NCI-H146 (cell line): ENCODE measurements at regions not wholly inside any gene's neighbourhood (a gene's known extent, or its start where the extent isn't known, plus 50 kb on each side); places are given as distances from the start of the nearest gene placed in this dataset.
"Not testable (repeated sequence)": the region's sequence is repeated elsewhere in the genome, so short reads cannot be mapped to it uniquely, and the experiment has no call there.

Source experiments
- DNase-seq: peaks from one replicate; lab custom pipeline; 2025; lab: John Stamatoyannopoulos, UW

DNA sequence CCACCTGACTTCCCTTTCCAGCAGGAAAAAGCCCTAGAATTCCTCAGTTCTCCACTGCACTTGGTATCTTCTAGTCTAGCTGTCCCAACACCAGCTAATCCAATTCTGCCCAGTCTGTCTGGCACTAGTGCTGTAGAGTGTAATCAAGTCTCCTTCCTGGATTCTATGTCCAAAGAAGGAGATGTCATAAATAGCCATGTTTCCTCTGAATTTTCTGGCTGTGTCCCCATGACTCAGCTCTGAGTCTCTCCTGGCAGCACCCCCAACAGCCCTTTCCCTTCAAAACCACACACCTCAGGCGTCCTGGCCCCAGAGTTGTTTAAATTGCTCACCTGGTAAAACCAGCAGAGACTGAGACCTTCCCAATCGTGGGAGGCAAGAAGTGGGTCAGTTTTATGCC is 197.2 kb downstream of the GRXCR1 start:
- DNase-seq: no peak

DNA sequence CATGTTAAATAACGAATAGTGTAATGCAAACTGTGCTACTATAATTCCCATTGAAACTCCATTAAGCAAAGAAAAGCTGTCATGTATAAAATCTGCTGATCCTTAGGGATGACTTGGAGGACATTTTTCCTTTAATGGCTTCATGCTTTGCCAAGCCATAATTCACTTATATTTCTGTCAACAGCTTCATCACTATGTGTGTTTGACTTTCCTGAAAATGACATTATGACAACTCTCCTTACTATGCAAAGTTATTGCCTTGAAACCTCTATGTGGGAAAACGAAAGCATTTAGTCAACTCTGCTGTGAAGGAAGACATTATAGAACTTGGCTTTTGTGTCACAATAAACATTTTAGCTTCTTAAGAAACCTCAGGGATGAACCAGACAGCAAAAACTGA is 210.5 kb downstream of the GRXCR1 start:
- no peak for DNase-seq

DNA sequence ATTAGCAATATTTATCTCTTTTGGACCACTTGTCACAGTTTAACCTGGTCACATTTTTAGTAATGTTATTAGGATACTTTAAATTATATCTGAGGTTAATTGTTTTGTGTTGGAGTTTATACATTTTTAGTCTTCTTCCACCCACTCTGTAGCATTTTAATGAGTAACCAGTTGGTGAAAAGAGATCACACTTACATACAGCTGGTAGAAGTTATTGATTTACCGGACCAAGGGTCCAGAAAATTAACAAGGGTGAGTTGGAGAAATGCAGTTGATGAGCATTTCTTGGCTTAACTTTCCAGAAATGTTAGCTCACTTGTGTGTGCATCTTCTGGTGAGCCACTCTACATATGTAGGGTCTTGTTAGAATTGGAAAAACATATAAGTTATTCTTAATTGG is 219.6 kb downstream of the GRXCR1 start:
- no peak for DNase-seq

DNA sequence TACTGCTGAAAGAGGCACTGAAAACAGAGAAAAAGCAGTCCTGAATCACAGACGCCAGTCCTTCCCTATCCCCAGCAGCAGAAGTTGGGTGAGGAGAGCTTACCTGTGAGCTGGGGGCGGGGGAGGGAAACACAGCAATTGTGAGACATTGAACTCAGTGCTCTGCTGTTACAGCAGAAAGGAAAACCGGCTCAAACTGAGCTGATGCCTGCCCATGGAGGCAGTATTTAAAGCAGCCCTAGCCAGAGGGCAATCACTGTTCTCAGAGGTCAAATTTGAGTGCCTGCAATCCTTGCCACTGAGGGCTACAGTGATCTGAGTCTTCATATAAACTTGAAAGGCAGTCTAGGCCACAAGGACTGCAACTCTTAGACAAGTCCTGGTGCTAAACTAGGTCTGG is 220.7 kb downstream of the GRXCR1 start:
- no peak for DNase-seq

DNA sequence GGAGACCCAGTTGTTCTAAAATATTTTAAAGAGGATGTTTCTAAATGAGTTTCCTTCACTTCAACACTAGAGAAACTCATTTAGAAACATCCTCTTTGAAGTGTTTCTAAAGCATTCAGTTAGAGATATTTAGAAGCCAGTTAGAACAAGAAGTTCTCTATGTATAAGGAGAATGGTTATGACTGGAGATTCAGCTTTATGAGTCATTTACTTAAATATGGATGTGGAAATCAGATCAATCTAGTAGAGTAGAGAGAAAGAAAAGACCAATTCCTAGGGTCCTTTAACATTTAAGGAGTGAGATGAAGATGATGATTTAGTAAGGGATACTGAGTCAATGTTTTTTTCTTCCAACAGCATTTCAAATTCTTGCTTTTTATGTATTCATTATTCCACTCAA is 234.1 kb downstream of the GRXCR1 start:
- no peak for DNase-seq

DNA sequence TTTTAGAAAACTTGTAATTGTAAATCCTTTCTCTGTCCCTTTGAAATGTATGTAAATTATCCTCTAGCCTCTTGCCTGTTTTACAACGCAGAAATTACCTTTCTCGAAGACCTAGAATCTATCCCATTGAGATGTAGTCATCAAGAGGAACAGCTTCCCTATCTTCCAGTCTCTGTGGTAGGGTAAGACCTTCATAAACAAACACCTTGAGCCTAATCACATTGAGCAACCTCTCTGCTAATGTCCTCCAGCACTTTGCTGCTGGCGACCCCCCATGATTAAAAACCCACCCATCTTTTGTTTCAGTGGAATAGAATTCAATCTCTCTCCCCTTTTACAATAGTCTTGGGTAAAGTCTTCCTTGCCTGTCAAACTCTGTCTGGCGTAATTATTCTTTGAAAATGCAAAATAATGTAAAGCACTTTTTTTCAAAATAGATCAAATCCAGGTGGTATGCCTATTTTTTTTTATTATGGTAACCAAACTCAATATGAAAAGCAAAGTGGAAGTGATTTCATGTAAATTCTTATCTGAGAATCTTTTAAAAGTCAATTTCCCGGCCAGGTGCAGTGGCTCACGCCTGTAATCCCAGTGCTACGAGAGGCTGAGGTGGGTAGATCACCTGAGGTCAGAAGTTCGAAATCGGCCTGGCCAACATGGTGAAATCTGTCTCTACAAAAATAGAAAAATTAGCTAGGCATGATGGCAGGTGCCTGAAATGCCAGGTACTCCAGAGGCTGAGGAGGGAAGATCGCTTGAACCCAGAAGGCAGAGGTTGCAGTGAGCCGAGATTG is 237.9 kb downstream of the GRXCR1 start:
- DNase-seq: no peak

DNA sequence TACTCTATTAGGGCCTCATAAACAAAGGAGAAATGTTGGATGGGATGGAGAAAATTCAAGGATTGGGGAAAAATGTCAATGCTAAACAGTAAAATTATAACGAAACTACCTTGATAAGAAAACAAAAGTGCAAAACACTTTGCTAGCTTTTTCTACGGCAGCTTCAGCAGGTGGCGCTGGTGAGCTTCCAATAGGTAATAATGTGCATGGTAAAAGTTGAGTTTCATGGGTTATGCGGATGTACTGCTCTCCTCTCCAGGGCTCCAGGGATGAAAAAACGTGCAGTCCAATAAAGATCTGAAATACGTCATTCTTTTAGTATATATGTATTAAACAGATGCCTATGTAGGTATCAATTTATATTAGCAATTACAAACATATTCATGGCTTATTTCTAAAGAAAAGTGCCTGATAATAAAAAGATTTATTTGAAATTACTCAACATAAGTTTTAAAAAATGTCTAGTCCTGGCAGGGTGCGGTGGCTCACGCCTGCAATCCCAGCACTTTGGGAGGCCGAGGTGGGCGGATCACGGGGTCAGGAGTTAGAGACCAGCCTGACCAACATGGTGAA is 239.6 kb downstream of the GRXCR1 start:
- peak; percentile 40 for DNase-seq

DNA sequence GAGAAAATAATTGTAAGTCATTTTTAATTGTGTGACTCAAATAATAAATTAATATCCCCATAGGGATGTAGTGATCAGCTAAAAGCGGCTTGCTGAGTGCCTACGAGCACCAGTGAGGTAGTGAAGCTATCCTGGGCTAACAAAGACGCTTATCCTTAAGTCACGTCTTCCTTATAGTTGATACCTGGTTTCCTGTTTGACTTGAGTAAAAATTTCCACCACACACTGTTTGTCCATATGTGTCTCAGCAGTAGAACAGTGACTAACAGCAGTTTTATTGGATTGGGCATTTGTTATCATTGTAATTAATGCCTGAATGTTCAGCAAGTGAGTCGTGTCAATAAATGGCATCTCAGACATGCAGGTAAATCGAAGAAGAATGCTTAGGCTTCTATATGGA is 241.1 kb downstream of the GRXCR1 start:
- DNase-seq: peak; percentile 1

DNA sequence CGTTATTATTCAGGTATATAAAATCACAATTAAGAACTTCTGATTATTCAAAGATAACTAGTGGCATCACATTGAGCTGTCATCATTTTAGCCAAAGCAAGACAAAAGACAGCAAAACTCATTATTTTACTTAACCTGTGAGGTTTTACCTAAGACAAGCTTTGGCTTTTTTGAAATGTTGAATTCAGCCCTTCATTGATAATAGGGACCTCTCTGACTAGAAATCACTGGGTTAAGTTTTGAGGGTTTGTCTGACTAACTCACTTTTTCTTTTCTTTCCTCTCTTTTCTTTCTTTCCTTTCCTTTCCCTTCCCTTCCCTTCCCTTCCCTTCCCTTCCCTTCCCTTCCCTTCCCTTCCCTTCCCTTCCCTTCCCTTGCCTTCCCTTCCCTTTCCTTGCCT is 244.2 kb downstream of the GRXCR1 start:
- DNase-seq: no peak

DNA sequence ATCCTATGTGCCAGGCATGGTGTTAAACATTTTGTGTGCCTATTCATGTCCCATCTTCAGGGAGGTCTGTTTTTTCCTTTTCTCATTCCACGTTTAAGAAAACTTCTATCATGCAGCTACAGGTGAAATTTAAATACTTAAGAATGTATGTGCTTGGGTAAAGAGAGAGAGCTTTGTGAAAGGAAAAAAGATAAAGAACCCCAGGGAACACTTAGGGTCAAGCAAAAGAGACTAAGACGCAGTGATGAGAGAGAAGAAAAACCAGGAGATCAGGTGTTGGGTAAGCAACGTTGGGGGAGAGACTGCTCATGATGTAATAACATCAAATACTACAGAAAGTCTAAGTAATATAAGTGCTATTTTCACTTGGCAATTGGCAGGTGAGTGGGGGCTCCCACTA is 253.7 kb downstream of the GRXCR1 start:
- no peak for DNase-seq

DNA sequence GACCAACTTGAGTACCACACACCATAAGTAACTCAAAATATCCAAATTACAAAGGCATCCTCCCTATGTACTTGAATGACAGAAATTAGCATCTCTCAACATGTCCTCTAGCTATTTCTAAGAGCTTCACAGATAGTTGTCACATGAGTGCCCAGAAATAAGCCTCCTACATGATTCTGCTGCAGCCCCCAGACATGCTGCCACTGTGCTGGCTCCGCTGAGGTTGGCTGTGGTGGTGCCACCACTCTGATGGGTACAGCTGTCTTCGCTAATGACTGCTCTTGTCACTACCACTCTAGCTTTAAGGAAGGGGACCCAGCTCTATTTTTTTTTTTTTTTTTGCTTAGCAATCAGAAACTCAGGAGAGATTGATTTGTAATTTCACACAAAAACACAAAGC is 256.0 kb downstream of the GRXCR1 start:
- no peak for DNase-seq

DNA sequence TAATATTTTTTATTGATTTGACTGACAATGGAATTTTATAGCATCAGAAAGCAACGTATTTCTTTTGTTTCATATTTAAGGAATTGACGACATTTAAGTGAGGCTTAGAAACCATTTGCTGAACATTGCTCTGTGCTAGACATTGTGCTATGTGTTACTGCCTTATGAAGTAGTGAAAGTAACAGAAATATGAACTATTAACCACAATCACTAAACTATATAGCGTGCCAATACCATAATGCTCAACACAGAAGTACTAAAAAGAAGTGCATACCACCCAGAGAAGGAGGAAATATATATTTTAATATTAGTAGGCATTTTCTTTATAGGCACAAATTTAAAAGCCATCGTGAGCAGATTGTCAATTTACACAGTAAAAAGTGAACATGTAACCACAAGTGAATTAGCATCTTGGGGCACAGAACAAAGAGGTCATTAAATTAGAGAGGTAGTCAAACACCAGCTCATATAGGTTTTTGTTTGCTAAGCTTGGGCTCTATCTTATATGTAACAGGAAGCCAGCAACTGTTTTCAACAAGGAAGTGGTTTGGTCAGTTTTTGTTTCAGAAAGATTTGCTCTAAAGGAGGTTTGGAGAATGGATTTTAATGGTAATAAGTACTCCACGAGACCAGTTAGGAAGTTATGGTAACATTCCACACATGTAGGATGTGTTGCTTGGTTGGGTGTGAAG is 270.7 kb downstream of the GRXCR1 start:
- DNase-seq: no peak

DNA sequence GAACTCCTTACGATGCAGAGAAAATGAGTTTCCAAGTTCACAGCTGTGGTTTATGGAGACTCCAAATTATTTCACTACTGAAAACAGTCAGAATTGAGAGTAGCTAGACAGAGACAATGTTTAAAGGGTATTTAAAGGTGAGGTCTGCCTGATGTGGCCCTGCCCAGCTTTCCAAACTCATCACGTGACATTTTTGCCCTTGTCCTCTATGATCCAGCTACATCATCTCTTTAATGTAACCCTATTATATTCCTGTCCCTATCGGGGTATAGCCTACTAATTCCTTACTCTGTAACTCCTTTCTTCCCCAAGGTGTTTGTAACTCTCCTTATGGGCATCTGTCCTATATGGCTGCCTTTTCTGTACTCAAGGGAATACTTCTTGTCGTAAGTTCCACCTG is 297.2 kb downstream of the GRXCR1 start:
- no peak for DNase-seq

DNA sequence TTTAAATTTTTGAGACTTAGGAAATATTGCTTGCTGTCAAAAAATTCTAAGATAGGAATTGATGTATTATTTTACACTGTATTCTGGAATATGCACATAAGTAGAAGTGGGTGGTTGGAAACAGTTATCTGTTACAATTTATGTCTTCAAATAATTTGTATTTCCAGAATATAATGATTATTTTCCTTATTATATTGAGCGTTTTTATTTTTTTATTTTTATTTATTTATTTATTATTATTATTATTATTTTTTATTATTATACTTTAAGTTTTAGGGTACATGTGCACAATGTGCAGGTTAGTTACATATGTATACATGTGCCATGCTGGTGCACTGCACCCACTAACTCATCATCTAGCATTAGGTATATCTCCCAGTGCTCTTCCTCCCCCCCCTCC is 320.1 kb downstream of the GRXCR1 start:
- not testable (repeated sequence) for DNase-seq

DNA sequence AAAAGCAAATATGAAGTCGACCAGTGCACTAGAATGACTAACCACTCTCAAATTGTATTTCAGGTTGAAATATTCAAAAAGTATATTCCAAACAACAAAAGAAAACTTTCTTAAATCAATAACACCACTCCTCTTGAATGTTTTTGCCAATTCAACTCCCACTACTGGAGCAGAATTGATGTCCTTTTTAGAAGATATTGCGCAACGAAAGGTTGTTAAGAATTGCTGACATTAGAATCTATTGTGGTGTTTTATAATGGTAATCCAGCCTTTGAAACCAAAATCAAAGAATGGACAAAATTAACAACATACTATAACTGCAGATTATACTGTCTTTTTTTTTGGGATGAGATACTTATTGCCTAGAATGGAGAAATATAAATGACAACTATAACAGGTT is 331.3 kb downstream of the GRXCR1 start:
- DNase-seq: no peak

DNA sequence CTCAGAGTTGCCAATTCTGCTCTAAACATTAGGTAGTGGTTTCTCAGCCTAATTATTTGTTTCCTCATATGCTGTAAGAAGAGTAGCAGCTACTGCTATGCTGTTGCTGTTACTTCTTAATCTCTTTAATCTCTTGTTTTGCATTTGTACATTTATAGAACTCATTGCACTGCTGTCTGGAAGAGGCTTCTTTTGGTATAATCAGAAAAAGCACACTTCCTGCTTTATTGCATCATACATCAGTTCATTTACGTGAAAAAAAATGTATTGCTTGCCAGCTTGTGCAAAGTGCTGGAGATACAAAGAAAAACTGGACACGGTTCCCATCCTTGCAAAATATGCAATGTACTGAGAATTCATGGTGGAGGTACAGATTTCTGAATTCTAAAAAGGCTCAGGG is 332.0 kb downstream of the GRXCR1 start:
- no peak for DNase-seq

DNA sequence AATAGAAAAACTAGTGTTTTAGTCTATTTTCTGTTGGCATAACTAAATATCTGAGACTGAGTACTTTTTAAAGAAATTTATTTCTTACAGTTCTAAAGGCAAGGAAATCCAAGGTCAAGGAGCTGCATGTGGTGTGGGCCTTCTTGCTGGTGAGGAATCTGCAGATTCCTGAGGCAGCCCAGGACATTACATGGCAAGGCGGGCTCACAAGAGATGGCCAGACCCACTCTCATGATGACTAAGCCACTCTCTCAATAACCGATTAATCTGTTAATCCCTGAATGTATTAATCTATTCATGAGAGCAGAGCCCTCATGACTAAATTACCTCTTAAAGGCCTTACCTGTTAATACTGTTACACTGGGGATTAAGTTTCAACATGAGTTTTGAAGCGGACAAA is 340.8 kb downstream of the GRXCR1 start:
- no peak for DNase-seq

DNA sequence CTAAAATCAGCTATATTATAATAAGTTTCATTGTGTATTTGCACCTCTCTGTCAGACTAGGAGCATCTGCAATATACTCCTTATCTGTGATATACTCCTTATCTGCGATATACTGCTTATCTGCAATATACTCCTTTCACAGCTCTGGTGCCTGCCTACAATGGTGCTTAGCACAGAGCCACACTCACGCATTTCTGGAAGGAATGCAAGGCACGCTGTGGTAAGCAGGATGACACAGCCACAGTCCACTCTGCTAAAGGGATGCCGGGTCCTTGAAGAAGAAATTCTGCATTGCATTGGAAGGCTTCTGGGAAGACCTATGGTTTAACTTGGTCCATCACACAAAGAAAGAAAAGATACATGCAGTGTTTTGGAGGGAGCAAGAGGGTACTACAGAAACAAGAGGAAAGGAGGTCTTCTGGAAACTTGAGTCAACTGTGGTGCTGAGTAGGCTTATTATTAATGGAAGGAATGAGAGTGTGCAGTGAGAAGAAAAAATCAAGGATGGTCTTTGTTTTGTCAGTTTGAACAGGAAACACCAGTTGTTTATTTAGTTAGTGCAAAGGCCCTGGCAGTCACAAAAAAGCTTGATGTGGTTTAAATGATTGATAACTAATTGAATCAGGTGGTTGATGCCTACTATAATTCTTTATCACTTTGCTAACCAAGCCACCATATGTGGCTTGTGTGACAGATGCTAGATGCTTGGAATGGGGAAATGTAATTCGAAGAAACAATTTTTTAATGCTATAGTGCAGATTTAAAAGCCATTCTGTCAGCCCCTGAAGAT is 342.3 kb downstream of the GRXCR1 start:
- DNase-seq: no peak

DNA sequence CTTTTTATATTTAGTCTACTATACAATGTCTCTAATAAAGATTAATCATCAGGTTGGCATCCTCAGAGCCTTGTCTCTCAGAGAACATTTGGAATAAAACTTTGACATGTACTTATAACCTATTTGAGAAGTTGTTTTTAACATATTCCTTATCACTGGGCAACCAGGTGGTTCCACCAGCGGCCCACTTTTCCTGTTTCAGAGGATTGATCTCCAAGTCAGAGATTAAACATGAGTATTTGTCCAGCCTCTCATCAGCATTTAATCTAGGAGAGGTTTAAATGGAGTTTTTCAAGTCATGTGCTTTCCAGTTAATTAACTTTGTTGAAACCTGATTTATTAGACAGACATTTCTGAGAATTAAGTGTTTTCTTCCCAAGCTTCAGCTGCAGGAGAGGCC is 345.5 kb downstream of the GRXCR1 start:
- DNase-seq: no peak

DNA sequence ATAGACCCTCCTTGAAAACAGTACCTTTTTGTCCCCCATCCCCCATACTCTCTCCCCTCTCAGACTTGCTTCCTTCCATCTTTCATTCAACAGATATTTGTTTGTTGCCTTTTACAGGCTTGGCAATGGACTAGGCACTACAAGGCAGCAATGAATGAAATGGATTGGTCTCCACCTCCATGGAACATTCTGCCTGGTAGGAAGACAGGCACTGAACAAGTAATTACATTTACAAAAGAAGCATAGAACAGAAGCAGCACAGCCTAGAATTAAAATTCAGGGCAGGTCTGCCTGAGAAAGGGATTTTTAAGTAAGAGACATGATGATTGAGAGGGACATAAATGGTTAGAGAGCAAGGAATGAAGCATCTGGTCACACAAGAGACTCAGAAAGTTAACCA is 346.1 kb downstream of the GRXCR1 start:
- DNase-seq: no peak

DNA sequence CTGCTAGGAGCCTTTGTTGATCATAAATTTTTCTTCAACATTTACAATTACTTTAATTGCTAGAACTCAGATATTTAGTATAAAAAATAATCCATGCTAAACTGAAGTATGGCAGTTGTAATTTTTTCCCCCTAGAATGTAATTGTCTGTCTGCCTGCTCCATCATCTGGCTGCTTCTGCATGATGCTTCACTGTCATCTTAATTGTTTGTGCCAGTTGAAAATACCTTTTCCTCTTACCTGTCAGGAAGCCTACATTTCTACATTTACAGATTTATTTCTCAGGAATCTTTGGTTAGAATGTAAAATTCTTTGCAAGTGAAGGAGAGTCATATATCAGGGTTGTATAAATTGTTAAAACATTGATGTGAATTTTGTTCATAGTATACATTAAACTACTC is 348.6 kb downstream of the GRXCR1 start:
- DNase-seq: no peak

DNA sequence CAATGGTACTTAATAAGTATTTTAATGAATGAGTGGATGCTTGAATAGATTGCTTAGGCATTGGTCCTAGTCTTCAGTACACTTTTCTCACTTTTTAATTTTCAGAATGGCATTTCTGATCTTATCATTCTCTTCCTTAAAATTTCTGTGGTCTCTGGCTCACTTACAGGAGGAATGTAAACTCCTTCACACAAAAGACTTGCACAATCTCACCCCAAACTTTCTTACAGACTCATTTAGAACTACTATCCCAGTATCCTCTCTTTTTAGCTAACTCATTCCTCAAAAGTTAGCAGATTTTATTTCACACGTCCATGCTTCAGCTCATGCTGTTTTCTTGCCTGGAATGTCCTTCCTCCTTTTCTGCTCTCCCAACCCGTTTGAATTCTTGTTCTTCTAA is 350.1 kb downstream of the GRXCR1 start:
- DNase-seq: no peak
